GM19463 (cell line): ENCODE measurements at regions not wholly inside any gene's neighbourhood (a gene's known extent, or its start where the extent isn't known, plus 50 kb on each side); places are given as distances from the start of the nearest gene placed in this dataset.
"Not testable (repeated sequence)": the region's sequence is repeated elsewhere in the genome, so short reads cannot be mapped to it uniquely, and the experiment has no call there.

Experiments
- ATAC-seq: cut with Tn5 transposase; IDR thresholded peaks from one replicate; pipeline ENCODE4 v1.9.1; 2021; ENCODE audit warnings: mild to moderate bottlenecking, moderate library complexity; ENCODE audit not compliant: unreplicated experiment

DNA sequence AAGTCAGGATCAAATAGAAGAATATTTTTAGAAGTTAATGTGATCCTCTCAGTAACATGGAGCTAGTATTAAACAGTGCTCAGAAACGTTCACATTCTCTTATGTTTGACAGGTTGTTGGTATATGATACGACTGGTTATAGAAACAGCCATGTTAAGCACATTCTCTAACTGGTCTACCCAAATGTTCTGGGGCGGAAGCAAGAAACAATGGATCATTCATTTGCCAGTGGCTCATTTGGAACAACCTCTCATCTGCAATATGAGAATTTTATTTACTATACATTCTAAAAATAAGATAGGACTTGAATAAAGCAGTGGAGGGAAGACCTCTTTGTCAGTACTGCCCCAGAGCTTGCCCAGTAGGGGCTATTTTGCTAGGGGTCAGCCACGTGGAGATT is 167.1 kb upstream of the FAM98A start:
- ATAC-seq = no peak

DNA sequence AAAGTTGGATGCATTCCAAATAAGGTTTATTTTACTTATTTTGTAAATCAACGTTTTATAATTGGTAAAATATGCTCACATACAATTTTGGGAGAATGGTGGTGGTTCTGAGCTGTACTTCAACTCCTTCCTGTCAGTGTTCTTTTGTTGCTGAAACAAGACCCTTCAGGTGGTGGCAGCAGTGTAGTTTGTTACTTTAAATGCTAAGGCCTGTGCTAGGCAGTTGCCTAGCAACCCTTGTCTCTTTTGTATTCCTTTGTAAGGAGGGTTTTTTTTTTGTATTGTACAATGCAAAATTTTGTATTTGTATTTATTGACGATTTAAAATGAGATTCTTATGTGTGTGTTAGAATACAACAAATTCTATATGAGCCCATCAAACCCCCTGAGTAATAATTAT is 166.0 kb upstream of the FAM98A start:
- ATAC-seq = no peak

DNA sequence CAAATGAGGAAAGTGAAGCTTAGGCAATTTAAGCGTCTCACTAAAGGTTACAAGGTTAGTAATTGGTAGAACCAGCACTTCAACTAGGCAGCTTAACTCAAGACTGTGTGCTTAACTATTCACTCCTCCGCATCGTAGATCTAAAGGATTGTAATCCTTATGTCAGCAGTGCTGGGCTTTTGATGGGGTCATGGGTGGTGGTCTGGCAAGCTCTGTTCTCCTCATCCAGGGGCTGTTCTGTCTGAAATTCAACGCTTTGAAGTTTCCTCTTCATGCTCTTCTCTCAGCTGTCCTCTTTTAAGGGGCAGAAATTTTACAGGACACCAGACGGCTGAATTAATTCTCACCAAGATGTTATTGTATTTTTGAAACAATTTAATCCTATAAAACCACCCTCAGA is 165.5 kb upstream of the FAM98A start:
- no peak for ATAC-seq

DNA sequence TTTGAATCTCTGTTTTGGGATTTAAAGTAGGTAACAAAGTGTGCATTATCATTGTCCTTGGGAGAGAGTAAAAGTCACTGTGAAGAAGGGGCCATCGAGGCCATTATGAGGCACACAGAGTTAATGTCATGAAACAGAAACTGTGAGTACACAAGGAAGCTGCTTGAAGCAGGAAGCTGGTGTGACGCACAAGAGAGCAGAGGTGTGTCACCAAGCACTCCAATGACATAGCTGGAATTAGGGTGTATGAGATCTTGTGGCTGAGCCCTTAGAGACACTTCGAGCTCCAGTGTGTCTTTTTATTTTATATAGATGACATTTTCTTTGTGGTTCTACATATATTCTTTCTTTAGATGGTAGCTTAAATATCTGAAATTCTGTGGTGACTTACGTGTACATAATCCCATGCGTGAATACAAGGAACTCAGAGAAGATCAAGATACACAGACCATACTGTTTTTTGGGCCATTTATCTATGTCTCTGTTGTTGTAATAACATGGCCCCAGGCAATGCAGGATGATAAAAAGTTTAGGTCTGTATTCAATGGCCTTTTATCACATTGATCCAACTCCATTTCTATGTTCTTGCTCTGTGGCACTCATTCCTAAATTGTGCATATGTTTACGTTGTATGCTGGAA is 164.7 kb upstream of the FAM98A start:
- no peak for ATAC-seq

DNA sequence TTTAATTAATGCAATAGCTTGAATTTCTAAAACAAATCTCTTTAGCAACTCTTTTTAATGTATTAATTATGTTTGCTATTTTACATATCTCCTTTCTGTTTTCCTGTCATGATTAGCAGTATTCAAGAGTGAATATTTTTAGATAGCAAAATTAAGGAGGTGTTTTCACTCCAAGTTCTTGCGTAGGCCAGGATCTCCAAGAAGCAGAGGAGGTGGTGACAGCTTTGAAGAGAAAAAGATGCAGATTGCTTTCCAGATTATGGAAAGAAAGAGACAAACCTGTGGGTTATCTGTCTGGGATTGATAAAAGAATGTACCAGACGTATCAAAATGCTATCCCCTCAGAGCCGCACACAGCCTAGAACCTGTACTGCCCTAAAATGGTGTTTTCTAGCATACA is 163.5 kb upstream of the FAM98A start:
- ATAC-seq = no peak

DNA sequence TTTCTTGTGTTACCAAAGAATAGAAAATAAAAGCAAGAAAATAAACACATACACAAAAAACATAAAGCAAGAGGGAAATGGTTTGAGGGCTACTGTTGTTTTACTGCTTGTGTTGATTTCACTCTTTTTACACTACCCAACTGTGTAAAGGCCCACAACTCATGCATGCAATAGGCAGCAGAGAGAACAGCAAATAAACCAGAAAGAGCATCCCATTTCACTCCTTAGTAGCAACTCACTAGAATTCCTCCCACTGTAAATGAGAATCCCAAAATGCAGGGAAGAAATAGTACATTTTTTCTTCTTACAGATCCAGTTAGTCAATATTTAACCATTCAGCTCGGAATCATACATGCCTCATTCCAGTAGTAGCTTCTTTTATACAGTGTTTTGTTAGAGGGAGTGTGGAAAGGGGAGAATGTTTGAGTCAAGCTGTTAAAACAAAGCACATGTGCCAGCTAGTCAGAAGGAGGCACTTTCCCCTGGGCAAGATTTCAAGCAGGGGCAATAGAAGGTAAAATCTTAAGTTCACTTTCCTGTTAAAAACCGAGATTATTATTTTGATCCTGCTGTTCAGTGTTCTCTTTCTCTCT is 147.2 kb upstream of the FAM98A start:
- no peak for ATAC-seq

DNA sequence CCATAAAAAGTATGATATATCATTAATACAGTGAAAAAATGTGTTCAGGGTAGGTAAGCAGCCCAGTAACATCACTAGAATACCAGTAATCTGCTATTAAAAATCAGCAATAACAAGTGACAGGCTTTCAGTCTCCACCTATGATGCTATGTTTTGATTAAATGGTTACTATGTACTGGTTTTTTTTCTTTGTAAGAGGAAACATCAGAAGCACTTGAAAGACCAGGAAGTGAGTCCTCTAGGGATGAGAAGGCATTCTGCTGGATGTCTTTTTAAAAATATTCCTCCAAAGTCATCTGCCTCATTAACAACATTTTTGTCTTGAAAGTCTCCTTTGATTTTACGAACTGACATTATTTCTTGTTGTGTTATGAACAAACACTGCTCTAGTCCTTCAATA is 136.0 kb upstream of the FAM98A start:
- ATAC-seq = no peak

DNA sequence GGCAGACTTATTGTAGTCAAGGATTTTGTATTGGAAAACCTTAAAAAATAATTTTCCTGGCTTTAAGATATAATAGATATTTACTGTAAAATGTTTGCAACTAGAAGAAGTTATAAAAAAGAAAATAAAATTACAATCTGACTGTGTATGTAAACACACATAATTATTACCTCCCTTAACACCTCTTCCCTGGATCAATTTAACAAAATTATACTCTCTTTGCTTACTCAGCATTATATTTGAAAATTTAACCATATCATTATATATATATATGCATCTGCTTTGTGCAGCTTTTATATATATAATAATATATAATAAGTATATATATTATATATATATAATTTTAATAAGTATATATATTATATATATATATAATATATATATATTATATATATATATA is 131.7 kb upstream of the FAM98A start:
- ATAC-seq = no peak

DNA sequence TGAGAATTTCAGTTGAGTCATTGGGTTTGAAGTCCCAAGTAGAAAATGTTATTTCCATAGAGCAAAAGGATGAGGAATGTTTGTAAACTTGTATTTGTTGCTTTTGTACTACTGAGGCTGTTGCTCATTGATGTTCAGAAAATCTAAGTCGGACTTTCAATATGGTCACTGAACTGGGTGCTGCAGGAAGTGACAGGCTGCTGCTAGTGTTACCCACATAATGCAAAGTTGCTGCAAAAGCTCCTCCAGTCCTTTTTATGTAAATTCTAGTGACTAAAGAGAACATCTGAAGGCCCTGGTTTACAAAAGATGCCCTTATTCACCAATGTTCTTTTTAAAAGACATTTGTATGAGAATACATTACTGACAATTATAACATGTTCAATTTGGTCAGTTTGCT is 131.1 kb upstream of the FAM98A start:
- no peak for ATAC-seq

DNA sequence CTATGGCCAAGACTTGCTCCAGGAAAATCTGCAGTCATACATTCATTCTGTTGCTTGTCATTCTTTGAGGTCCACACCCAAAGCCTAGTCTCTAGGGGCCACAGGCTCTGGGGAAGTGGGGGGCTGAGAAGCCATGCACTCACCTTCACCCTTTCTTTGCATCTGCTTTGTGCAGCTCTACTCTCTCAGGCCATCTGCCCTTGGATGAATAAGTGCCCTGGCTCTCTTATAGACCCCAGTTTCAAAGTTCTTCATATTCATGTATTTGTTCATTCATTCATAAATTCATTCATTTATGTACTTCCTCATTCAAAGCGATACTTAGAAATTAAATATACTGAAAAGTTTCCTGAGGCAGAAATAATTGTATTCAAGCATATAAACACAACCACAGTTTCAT is 130.3 kb upstream of the FAM98A start:
- ATAC-seq = no peak

DNA sequence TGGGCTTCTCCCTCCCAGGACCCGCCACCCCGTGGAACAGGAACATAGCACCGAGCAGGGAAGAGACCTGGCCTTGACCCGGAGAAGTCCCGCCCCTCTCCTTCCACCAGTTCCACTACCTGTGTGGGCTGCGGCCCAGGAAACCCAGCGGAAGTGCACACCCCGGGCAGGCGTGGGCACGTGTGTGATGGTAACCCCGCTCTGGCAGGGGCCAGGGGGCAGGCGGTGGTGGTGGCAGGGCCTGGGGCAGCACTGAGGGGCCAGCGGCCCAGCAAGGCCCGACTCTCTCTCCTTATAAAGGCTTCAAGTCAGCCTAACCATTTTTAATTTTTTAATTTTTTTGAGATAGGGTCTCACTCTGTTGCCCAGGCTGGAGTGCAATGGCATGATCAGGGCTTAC is 129.0 kb upstream of the FAM98A start:
- no peak for ATAC-seq

DNA sequence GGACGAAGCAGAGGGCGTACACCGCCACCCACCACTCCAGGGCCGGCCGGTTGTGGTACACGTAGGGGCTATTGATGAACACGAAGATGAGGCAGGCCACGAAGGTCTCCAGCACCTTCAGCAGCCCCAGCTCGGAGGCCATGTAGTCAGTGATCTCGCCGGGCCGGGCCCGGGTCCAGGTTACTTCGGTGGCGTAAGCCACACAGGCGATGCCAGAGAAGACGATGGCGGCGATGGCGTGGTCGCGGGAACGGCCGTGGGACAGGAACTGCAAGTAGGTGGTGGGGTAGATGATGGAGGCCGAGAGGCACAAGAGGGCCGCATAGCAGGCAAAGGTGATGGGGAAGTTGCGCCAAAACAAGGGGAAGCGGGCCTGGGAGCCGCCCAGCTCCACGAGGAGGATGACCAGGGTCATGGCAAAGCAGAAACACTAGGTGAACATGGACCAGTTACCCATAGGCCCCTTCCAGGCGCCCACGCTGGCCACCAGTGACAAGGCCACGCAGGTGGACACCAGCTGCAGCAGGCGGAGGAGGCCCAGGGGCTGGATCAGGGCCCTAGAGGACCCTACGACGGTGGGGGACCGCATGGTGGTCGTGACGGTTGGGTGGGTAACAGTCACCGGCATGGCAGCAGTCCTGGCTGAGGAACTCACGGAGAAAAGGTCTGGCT is 128.4 kb upstream of the FAM98A start:
- ATAC-seq = no peak

DNA sequence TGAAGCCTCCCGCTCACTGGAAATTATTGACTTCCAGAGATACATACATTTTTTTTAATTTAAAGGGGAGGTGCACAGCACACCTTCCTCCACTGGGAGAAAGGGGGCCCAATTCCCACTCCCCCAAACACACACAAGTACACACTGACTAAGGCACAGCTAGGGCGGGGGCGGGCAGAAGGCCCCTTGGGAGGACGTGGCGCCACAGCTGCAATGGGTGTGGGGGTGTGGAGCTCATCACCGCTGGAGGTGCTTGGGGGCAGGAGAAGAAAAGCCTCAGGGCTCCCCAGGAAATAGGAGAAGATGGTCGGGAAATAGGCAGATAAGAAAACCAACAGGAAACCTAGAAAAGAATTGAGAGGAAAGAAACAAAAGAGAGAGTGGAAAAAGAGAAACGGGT is 127.3 kb upstream of the FAM98A start:
- no peak for ATAC-seq

DNA sequence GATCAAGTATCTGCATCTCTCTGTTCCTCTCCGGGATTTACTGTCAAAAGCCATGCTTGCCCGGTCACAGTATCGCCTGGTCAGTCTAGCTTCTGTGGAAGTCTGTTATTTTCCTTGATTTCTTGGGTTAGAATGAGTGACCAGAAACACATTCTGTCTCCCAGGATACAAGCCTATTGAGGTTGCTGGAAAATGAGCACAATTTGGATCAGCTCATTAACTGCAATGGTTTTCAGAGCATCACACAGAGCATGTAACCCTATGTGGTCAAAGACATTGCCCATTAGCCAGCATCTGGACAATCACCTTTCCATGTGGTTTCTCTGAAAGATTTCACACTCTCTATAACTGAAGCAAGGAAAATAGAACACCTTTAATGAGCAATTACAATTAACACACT is 124.2 kb upstream of the FAM98A start:
- ATAC-seq = no peak

DNA sequence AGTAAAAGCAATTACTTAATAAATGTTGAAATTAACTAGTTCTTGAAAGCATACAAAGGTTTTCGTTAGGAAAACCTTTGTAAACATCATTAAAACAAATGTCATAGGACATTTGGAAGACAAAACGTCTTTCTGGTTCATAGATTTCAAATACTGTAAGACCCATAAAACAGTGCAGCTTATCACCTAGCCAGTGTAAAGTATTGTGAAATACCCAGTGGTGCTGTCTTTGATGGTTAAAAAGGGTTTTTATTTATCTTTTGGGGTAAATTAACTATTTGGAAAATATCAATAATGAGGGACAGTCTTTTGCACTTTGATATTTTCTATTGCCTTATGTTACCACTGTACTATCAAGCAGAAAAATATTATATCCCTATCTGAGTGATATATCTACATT is 120.0 kb upstream of the FAM98A start:
- no peak for ATAC-seq

DNA sequence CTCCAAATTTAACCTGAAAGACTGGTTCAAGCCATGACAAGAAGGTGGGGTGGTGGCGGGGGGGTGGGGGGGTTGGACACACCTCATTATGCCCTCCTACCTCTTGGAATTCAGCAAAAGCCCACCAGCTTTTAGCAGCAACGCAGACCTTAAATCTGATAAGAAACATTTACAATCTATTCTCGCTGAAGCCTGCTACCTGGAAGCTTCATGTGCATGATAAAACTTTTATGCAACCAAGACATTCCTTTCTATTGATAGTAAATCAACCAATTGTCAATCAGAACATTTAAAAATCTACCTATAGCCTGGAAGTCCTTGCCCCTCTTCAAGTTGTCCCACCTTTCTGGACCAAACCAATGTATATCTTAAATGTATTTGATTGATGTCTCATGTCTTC is 113.6 kb upstream of the FAM98A start:
- ATAC-seq = no peak

DNA sequence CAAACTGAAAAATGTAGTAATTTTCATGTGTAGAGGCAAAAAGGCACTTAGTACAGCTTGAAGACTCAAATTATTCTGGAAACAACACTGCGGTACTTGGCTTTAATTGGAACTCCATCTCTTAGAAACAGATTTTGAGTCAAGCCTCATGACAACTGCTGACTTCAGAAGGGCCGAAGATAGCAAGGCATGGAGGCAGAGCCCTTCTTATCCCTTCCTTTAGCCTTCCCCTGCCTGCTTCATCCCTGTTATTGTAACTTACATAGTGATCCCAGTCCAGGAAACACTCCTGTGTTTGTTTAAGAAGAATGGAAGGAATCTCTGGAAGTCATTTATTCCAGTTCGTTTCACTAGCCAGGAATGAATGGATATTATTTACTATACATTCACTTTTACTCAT is 110.9 kb upstream of the FAM98A start:
- ATAC-seq = no peak

DNA sequence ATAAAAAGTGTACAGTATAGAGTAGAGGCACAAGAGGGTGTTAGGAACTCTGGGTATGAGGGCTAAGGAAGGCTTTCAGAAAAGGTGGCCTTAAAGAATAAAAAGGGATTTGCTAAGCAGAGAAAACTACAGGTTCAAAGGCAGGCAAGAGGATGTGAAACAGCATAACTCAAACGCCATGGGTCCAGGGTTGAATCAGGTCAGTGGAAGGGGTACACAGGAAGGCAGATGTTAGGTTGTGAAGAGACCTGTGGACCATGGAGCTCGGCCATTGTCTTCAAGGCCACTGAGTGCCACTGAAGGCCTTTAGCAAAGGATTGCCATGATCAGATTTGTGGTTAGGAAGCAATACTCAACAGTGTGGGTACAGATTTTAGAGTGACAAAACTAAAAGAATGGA is 108.2 kb upstream of the FAM98A start:
- no peak for ATAC-seq

DNA sequence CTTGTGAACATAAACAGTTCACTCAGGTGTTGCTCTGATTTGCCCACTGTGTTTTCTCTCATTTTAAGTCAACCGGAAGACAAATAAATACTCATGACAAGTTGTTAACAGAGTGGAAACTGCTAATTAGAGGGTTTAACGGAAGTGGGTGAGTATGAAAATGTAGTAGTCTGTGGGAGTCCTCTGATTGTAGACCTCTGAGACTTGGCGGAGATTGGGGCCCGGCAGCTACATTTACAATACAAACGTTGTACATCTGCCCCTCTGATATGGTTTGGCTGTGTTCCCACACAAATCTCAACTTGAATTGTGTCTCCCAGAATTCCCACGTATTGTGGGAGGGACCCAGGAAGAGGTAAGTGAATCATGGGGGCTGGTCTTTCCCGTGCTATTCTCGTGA is 107.3 kb upstream of the FAM98A start:
- no peak for ATAC-seq

DNA sequence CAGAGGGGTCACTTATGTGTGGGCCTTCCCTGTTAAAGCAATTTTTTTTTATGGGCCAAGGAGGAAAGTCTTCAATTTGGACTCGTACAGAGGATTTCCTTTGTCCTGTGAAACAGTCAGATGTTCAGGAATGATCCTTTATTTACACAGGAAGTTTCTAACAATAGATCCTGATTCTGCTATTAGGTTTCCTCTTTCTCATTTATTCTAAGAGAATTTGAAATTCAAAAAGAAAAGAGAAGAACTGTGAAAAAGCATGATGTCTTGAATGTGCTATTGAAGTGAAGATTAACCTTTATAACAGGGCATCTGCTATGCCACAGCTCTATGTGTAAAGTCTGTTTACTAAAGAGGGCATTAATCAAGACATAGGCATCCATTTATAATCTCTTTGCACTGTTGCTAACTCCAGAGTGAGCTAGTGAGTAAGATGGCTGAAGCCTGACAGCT is 105.3 kb upstream of the FAM98A start:
- no peak for ATAC-seq

DNA sequence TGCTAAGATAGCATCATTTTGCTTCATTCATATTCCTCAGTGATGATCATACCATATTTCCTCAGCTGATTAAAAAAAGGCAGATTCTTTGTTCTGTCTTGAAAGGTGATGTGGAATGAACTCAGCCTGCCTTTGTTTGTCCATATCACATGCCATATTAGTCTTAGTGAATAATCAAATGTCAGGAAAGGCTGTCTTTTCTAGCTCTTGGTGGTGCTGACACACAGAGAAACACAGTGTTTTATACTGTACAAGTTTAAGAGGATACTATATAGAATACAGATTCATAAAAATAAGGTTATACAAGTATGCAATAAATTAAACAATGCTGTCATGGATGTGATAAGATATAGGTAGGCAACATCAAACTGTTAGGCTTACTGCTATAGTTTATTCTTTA is 97.1 kb upstream of the FAM98A start:
- ATAC-seq = no peak

DNA sequence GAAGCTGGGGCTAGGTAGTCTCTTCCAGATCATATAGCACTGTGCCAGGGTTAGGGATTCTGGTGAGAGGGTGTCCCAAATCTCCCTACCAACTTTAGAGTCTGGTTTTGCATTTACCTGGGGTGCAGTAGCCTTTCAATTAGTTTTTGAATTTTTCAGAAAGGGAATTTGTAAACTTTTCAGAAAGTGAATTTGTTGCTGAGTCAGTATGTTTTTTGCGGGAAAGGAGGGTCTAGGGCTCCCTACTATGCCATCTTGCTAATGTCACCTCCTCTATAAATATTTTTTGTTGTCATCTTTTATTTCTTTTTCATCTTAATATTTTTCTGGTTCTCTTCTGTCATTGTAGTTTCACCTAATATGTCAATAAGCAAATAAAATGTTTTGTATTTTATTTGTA is 95.8 kb upstream of the FAM98A start:
- ATAC-seq = no peak

DNA sequence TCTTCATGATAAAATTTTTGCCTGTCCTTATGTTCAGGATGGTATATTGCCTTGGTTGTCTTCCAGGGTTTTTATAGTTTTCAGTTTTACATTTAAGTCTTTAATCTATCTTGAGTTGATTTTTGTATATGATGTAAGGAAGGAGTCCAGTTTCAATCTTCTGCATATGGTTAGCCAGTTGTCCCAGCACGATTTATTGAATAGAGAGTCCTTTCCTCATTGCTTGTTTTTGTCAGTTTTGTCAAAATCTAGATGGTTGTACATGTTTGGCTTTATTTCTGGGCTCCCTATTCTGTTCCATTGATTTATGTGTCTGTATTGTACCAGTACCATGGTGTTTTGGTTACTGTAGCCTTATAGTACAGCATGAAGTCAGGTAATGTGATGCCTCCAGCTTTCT is 91.6 kb upstream of the FAM98A start:
- not testable (repeated sequence) for ATAC-seq
